ENCODE measurements at regions not wholly inside any gene's neighbourhood (a gene's known extent, or its start where the extent isn't known, plus 50 kb on each side); places are given as distances from the start of the nearest gene placed in this dataset.

DNA sequence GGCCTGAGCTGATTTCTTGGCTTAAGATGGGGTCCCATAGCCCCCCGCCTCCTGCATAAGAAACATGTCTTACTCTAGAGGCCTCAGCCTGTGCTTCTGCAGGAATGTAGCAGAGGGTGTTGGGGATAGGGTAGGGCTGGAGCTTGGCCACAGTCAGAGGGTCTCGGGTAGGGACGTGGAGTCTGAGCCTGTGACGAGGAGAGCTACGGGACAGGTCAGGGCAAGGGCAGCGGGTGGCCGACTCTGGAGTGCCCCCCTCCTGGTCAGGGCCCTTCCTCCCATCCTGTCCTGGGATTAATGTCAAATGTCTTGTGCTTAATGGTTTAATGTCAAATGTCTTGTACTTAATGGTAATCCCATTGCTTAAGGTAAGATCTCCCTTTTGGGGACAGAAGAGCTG lies 130.4 kb downstream of the GLI2 start:
- no peak for DNase-seq (ENCODE audit: low read depth)

DNA sequence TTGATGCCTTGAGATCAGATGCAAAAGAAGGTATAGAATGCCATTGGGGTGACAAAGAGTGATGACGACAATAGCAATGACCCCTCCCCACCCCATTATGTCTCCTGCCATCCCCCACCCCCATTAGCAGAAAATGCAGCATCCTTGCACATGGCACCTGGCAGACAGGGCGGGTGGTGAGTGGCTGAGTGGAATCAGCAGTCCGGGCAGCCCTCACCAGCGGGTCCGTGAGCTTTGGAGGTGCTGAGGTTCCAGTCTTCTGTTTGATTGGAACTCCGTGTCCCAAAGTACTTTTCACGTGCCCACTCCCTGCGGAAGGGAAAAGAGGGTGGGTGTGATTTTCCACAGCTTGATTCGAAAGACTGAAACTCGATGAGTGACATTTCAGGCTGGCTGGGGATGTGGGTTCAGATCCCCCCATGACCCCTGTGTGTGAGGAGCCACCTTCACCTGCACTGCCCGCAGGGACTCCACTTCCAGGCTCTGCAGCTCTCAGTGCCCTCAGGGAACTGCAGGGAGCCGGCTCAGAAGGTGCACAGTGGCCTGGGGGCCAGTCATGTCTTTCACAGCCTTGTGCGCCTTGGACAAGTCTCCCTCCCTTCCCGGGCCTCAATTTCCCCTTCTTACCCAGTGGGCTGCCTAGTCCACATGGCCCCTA lies 130.9 kb downstream of the GLI2 start:
- no peak for DNase-seq (ENCODE audit: low read depth)

DNA sequence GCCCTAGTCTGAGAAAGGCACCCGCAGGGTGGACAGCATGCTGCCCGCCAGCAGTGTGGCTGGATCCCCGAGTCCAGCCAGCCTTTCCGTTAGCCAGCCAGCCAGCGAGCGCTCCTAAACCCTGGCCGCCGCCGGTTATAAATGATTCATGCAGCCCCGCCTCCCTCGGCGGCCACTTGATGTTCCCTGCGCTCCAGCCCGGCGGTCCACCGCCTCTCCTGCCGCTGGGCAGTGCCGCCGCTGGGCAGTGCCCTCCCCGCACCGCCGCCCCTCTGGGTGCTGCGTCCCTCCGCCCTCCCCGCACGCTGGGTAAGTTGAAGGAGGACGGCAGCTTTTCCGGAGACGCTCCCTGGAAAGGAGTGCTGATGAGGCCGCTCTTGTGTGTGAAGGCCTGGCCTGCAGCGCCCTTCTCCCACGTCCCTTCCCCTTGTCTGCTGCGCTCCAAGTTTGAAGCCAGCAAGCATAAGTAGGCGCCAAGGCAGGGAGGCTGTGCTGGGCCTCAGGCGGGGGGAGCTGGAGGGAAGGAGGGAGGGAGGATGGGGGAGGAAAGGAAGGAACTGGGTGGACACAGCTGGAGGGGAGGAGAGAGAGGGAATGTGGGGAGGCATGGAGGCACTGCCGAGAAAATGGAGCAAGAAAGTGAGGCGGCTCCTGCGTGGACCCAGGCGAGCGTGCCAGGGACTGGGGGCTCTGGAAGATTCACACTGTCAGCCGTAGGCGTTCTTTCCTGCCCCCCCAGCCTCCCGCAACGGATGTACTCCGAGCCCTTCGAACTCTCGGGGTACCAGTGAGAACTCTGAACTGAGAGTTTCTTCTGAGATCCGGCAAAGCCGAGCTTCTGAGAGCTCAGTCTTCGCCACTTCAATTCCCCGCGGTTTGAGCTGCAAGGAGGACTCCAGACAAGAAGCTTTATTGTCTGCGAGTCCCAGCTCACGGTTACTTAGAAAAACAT lies 131.9 kb downstream of the GLI2 start:
- DNase-seq (ENCODE audit: low read depth) = peak; percentile 61

DNA sequence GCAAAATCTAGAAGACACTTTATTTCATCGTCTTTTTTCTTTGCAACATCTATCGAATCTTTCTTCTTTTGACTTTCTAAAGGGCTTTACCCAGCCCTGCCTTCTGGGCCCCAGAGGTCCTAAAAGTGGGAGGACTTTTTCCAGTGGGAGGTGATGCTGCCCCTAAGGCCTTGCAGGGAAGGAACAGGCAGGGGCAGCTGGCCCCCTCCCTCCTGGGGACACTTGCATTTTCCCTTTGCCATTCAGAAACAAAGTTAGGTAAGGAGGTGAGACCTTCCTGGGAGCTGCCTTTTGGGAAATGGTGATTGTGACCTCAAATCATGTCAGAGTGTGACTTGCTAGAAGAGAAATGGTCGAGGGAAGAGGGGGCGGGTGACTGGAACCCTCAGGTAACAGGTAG lies 132.7 kb downstream of the GLI2 start:
- no peak for DNase-seq (ENCODE audit: low read depth)

DNA sequence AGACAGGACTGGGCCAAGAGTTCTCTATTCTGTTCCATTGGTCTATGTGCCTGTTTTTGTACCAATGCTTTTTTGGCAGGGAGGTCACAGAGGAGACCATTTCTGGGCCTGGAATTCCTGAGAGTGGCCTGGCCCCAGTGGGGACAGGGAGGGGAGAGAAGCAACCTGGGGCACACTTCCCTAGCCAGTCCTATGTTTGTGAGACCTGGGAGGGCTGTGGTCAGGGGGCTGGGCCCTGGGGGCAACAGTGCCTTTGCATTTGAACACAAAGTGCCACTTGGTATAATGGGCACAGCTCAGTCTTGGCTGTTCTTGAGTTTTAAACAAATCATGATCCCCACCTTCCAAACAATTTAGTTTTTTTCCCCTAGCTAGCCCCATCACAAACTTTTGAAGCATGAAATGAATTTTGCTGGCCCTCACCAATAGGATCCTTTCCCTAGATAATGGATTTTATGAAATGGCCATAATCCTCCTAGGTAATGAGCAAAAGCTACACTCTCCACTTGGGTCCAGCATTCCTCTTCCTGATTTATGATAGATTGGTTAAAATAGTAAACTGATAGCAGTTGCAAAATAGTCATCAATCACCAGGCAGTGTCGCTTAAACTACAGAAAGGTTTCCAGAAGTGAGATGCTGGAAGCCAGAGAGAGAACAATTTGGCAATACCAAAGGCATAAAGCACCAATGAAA lies 133.5 kb downstream of the GLI2 start:
- no peak for DNase-seq (ENCODE audit: low read depth)

DNA sequence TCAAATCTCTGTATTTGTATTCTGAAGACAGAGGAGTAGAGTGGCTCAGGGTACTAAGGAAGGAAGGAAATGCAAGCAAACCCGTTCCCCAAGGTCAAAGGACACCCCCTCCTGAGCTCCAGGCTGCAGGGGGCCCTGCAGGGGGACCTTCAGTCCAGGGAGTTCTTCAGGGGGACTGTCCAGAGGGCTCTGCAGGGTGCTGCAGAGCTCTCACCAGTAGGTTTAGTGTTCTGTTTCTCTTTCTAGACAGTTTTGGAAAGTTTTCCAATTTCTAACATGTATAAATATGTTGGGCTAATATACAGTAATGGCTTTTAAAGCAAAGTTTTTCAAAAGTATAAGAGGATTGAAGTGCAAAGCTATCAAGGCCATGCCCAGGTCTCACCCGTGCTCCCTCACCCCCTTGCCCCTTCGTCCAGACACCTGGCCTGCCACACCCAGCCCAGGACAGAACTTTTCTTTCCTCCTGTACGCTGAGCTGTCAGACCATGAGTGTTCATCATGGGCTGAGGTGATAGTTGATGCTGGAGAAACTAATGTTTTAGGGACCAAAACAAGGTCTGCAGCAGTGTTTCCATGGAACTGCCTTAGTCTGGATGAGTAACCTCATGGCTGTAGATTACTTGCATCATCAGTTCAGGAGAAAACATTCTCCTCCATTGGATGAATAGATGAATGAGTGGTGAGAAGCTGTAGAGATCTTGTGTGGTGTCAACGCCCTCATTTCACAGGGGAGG lies 134.2 kb downstream of the GLI2 start:
- no peak for DNase-seq (ENCODE audit: low read depth)

DNA sequence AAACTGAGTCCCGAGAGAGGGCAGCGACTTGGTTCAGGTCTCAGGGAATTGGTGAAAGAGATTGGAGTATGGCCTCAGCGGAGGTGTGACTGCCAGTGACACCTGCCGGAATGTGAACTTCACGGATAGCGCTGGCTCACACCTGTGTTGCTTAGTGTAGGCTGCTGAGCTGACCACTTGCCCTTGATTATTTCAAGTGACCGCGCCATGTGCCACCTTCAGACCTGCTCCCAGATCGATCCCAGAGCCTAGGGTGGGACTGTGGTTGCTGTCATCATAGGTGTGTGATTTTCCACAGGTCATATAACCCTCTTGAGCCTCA lies 134.8 kb downstream of the GLI2 start:
- DNase-seq (ENCODE audit: low read depth) = no peak

DNA sequence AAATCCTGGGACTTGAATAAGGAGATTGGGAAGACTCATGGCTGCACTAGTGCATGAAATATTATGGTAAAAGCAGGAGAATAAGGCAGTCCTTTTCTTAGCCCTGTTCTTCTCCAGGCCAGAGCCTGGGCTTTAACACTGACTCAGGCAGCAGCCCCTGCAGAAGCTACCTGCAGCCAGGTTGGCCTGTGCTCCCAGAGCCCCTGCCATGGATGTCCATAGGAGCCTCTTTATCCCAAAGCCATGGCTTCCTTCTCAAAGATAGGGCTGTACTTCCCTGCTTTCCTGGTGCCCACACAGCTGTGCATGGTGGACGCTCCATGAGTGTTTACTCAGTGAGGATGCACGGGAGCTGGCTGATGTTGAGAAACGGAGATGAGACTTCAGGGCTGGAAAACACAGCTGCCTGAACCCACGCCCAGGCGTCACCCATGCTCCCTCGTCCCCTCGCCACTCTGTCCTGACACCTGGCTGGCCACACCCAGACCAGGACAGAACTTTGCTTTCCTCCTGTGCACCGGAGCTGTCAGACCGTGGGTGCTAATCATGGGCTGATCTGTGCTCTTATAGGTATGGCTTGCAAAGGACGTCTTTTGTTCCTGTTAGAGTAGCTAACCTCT lies 135.5 kb downstream of the GLI2 start:
- no peak for DNase-seq (ENCODE audit: low read depth)

DNA sequence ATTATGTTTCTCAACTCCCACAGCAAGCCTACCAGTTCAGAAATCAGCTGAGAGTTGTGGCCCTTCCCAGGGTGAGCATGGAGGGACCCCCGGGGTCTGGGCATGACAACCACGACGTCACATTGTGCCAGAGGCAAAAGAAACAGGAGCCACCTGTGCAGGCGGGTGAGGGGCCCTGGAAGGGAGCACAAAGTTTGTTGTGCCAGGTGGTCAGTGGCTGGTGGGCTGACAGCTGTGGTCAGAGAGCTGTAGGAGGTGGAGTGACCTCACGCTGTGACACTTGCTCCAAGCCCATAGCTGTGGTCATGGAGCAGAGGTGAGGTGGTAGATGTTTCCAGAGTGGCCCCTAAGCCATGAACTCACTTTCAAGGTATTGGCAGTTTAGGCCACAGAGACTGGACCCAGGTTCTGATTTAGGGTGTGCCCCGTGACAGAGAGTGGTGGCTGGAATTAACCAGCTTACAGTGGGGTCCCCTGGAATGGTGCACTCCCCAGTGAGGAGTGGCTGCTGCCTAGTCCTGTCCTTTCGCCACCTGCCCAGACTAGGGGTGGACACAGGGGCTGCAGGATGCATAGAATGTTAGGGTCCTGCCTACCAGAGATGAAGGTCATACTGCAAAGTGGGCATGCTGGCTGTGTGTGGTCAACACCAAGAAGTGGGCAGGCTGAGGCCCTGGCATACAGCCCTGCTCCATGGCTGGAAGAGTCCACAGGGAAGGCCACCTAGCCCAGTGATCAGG lies 136.4 kb downstream of the GLI2 start:
- DNase-seq (ENCODE audit: low read depth) = no peak

DNA sequence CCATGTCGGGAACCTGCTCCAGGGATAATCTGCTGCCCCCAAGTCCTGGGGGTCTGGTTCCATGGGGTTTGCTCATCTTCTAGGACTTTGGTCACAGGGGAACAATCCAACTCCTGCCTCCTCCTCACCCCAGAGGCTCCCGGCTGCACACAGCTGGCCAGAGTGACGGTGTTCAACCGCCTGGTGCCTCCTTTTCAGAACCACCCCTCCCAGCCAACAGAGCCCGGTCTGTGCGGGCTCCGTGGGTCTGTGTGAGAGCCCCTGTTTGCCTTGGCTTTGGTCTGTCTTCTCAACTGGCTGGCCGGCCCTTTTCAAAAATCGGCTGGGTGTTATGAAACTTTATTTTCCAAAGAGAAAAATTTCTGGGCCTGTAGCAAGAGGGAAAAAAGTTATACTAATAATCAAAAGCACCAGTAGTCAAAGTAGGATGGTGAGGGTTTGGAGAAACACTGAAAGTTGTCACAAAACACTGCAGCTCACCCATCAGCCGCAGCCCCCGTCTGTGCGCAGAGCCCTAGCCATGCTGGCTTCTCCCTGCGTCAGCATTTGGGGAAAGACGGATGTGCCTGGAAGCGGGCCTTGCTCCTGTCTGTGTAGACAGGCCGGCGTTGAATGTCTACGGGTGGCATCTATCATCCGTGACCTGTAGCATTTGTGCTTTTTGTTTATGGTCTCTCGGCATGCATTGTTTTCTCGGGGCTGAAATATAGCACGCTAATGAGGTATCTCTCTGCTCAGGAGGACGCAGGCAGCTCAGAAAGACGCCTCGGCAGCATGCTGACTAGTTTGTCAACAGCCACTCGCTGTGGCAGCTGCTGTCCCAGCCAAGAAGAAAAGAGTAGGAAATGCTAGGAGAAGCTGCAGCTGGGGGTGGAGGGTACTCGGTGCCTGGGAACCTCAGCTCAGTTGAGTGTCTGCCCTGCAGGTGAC lies 138.6 kb downstream of the GLI2 start:
- DNase-seq (ENCODE audit: low read depth) = no peak

DNA sequence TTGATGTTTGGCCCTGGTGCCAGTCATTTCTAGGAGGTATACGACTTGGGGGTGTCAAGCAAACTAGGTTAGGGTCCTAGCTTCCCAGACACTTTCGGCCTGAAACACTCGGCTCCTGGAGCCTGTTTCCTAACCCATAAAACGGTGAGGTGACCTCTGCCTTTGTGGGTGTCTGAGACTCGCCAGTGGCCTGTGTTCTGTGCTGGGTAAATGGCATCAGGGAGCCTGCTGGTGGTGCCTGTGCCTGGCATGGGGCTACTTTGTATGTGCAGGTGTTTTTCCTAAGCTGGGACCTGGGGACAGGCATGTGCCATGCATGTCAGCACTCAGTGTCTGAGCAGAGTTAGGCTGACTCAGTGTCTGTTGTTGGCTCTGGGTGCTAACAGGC lies 139.2 kb downstream of the GLI2 start:
- DNase-seq (ENCODE audit: low read depth) = no peak

DNA sequence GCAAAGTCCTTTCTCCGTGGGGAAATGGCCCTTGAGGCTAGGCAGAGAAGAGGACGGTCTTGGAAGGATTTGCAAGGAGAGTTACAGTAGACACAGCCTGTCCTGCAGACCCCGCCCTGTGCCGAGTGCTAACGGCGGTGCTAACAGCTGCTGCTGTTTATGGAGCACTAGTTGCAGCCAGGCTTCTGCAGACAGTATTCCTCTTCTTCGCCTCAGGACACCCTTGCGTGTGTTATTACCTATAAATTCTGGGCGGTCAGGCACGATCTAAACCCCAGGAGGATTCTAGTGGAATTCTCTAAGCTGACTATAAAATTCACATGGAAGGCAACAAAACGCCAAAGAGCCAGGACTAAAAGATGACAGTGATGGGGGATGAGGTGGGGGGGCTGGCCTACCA lies 139.8 kb downstream of the GLI2 start:
- no peak for DNase-seq (ENCODE audit: low read depth)

DNA sequence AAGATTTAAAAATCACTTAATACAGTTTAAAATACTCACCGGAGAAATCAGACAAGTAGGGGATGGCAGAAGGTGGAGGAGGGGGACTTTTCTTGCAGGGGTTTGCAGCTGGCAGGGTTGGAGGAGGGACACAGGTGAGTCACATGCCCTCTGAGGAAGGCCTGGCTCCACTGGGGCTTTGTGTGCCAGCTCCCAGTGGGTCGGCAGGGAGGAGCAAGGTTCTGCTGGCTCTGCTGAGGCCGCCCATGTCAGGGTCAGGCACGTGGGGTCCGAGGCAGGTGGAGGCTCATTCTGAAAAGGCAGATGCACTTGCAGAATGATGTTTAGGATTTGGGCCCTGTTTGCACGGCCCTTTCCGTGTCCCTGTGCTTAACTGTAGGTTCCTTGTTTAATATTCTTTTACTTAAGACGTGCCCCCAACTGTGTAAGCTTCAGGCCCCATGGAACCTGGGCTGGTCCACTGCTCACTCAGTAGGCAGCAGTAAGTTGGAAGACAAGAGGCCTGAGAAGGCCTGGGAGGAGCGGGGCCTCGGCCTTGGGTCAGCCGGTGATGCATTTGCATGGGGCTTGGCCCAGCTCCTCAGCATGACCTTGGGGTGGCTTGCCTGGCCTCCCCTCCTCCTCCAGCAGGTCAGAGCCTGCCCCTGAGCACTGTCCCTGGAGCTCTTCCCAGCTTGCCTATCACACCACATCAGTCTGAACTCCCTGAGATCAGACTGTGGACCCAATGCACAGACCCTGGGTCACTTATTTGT lies 141.0 kb downstream of the GLI2 start:
- DNase-seq (ENCODE audit: low read depth) = no peak

DNA sequence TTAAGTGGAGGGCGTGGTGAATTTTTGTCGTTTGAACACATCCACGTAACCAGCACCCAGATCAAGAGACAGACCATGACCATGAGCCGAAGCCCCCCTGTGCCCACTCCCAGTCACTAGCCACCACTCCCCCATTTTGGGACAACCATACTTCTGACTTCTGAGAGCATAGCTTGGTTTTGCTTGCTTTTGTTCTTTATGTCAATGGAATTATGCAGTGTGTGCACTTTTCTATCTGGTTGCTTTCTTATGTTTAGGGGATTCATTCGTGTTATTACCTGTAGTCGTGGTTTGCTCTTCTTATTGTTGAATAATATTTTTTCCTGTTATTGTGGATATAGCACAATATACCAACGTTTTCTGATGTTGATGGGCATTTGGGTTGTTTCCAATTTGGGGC lies 141.7 kb downstream of the GLI2 start:
- DNase-seq (ENCODE audit: low read depth) = no peak

DNA sequence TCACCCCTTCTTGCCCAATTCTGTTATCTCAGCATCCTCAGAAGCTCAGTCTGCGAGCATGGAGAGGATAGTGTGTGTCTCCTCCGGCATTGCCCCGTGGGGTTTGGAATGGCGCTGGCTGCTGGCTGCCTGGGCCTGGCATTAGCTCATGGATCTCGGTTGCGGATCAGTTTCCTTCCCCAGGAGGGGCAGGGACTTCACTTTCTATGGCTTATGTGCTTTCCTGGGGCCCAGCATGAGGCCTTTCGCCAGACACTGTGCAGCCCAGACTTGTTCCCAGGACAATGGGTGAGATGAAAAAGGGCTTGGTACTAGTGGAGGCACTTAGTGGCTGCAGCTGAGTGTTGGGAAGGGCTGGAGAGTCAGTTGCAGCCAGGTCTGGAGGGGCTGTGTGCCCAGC lies 143.3 kb downstream of the GLI2 start:
- DNase-seq (ENCODE audit: low read depth) = no peak

DNA sequence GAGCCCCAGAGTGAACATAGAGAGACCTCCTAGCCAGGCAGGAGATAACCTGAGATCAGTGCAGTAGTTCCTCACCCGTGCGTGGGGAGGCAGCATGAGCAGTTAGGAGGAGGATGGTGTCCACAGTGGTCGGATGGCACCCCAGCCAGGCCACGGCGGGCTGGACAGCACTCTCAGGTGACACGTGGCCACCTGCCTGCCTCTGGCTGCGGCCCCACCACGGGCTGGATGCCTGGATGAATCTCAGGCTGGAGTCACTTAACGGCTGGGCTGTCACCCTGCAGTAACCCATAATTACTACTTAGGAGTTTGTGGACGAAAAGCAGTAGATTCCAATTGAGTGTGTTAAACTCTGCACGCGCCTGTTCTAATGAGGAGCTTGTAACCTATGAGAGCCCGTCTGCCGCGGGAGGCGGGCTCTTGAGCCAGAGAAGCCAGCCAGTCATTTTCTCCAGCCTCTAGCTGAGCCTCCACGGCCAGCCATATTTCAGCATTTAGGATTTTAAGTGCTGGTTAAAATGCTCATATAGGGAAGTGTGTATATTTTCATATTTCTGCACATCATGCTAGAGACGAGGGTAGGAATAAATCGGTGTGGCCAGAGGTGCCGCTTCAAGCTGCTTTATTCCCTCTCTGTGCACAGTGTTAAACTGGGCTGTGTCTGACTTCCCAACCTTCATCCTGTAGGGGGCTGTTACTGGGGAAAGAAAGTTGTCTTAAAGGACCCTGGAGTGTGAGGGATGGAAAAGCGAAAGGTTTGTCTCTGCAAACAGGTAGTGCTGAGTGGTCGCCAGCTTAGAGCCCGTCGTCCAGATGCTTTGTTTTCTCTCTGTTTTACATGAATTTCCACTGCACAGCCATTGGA lies 144.0 kb downstream of the GLI2 start:
- DNase-seq (ENCODE audit: low read depth) = no peak

DNA sequence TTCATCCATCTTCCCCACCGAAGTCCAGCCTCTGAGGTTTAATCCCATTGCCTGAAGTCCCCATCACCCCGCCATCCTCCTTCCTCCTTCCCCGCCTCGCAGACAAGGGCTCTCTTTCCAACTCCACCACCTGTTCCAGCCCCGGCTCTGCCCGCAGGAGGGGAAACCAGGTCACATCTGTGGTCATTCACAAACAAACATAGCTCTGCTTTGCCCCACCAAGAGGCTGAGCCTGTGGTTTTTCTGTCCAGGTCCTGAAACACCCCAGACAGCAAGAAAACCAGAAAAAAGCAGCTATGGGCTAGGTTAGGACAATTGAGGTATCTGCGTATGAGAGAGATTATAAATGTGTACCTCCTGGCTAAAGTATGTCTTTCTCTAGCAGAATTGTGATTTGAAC lies 144.7 kb downstream of the GLI2 start:
- DNase-seq (ENCODE audit: low read depth) = peak; percentile 69

Measured in LHCN-M2 (cell line).